Transverse colon (tissue), 4 donors: ENCODE measurements at regions not wholly inside any gene's neighbourhood (a gene's known extent, or its start where the extent isn't known, plus 50 kb on each side); places are given as distances from the start of the nearest gene placed in this dataset.

Experiments
- EP300 ChIP-seq: sonication (generic); formaldehyde crosslinking; IDR thresholded peaks from one replicate; pipeline ENCODE4 v1.6.1; 2017; ENCODE audit warnings: antibody characterized with exemption, low read depth
- POLR2A ChIP-seq: fragments of 450-650 bp; IDR thresholded peaks from one replicate; pipeline ENCODE4 v1.6.1; 2016; ENCODE audit warnings: antibody characterized with exemption, mild to moderate bottlenecking, moderate library complexity
- POLR2AphosphoS5 ChIP-seq, 3 donors: sonication (generic); formaldehyde crosslinking; IDR thresholded peaks; one replicate each; pipeline ENCODE4 v1.6.1; 2016; ENCODE audit warnings: antibody characterized with exemption in 3 of 3
- TF ChIP-seq, protein P1 (sequence below), 5 experiments: fragments of 200-600 bp in 3 of 5; fragments of 450-650 bp in 2 of 5; sonication (generic) in 3 of 5; IDR thresholded peaks; 1 replicate in 2 of 5; 2 replicates in 3 of 5; pipeline ENCODE4 v1.5.1; 2016 to 2017; ENCODE audit warnings: antibody characterized with exemption in 5 of 5, inconsistent platforms in 3 of 5, mild to moderate bottlenecking in 2 of 5, moderate library complexity in 1 of 5

DNA sequence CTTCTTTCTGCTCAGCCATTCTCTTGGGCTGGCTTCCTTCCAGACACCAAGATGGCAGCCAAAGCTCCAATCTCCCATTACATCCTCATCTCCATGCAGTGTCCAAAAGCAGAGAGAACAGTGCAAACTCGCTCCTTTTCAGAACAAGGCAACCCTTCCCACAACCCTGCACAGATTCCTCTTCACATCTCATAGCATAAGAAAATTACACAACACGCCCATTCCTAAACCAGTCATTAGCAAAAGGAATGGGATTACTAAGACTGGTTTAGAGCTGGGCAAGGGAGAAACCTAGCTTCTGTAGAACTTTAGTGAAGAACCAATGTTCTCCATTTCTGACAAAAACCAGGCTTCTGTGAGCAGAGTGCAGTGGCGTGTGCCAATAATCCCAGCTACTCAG lies 51.5 kb upstream of the CTNNA1 start:
- TF ChIP-seq POLR2A (no peak), POLR2AphosphoS5 (IDR thresholded peaks at IDR 0.05) (no peak), EP300 (no peak)
- TF ChIP-seq, protein P1, sequence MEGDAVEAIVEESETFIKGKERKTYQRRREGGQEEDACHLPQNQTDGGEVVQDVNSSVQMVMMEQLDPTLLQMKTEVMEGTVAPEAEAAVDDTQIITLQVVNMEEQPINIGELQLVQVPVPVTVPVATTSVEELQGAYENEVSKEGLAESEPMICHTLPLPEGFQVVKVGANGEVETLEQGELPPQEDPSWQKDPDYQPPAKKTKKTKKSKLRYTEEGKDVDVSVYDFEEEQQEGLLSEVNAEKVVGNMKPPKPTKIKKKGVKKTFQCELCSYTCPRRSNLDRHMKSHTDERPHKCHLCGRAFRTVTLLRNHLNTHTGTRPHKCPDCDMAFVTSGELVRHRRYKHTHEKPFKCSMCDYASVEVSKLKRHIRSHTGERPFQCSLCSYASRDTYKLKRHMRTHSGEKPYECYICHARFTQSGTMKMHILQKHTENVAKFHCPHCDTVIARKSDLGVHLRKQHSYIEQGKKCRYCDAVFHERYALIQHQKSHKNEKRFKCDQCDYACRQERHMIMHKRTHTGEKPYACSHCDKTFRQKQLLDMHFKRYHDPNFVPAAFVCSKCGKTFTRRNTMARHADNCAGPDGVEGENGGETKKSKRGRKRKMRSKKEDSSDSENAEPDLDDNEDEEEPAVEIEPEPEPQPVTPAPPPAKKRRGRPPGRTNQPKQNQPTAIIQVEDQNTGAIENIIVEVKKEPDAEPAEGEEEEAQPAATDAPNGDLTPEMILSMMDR (IDR thresholded peaks at IDR 0.05) = no peak
